ENCODE measurements at regions not wholly inside any gene's neighbourhood (a gene's known extent, or its start where the extent isn't known, plus 50 kb on each side); places are given as distances from the start of the nearest gene placed in this dataset.

DNA sequence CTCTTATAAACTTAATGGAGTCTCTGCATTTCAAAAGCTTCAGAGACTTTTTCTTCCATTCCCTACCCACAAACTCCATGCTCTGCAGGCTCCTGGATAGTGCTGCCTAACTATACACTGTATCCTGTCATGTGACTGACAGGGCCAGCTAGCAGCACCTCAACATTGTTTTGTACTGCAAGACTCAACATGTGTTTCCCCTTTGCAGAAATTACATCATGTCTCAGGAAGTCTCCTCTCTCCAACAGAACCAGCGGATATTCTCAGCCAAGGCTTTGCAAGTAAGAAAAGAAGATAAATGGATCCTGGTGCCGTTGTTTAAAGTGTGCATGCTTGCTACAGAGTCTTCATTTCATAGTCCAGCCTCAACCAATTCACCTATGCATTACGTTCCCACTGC lies 164.0 kb upstream of the UBASH3B start:
- H3K4me2 ChIP-seq, result no peak overlapping the region
- ATAC-seq (no peak), DNase-seq (ENCODE audit: low read depth in 1 of 2, low spot score in 1 of 2) (no peak), FAIRE-seq (no peak)
- H3K9me3 ChIP-seq, result no peaks in the 10 kb centered on the region
- TF ChIP-seq CBX8 (IDR thresholded peaks at IDR 0.05) (no peak), E2F6 (IDR thresholded peaks at IDR 0.05; ENCODE audit: borderline replicate concordance, low read depth) (no peak), CHD4 (IDR thresholded peaks at IDR 0.05; ENCODE audit: borderline replicate concordance) (no peak), RAD21 (conservative IDR thresholded peaks at IDR 0.05 in 1 of 2, IDR thresholded peaks at IDR 0.05 in 1 of 2) (no peak)
- TF ChIP-seq, protein P1, sequence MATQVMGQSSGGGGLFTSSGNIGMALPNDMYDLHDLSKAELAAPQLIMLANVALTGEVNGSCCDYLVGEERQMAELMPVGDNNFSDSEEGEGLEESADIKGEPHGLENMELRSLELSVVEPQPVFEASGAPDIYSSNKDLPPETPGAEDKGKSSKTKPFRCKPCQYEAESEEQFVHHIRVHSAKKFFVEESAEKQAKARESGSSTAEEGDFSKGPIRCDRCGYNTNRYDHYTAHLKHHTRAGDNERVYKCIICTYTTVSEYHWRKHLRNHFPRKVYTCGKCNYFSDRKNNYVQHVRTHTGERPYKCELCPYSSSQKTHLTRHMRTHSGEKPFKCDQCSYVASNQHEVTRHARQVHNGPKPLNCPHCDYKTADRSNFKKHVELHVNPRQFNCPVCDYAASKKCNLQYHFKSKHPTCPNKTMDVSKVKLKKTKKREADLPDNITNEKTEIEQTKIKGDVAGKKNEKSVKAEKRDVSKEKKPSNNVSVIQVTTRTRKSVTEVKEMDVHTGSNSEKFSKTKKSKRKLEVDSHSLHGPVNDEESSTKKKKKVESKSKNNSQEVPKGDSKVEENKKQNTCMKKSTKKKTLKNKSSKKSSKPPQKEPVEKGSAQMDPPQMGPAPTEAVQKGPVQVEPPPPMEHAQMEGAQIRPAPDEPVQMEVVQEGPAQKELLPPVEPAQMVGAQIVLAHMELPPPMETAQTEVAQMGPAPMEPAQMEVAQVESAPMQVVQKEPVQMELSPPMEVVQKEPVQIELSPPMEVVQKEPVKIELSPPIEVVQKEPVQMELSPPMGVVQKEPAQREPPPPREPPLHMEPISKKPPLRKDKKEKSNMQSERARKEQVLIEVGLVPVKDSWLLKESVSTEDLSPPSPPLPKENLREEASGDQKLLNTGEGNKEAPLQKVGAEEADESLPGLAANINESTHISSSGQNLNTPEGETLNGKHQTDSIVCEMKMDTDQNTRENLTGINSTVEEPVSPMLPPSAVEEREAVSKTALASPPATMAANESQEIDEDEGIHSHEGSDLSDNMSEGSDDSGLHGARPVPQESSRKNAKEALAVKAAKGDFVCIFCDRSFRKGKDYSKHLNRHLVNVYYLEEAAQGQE (IDR thresholded peaks at IDR 0.05), result no peak
- H3K4me1 ChIP-seq, result no peaks in the 10 kb centered on the region
- CTCF ChIA-PET, result interaction anchor here (1.3 kb wide), 1 partner anchor 14 kb away, joined by 5 read pairs; no protein-coding TSS in a partner anchor
- WGBS (ENCODE audit: missing lambda C conversion rate), result 26% methylated on average over 3 of the region's 3 CpGs
- POLR2A ChIA-PET, result no interaction called here
- no peak overlapping the region for H3K27ac ChIP-seq
- H3K4me3 ChIP-seq, result no peak overlapping the region

- 50% methylated on average over 8 of the region's 8 CpGs for WGBS (ENCODE audit: missing lambda C conversion rate)
- ChIA-PET CTCF (interaction anchor here (3.8 kb wide), 1 partner anchor 17 kb away, joined by 15 read pairs; no protein-coding TSS in a partner anchor), POLR2A (no interaction called here)
- no peak for ATAC-seq
- Histone ChIP-seq H3K4me1 (no peaks in the 10 kb centered on the region), H3K4me3 (no peak overlapping the region), H3K9me3 (no peaks in the 10 kb centered on the region), H3K27ac (no peak overlapping the region), H3K4me2 (no peak overlapping the region)
- no peak for DNase-seq (ENCODE audit: low read depth in 1 of 2, low spot score in 1 of 2)
- TF ChIP-seq E2F6 (IDR thresholded peaks at IDR 0.05; ENCODE audit: borderline replicate concordance, low read depth) (no peak), RFX5 (IDR thresholded peaks at IDR 0.05) (no peak), CHD2 (IDR thresholded peaks at IDR 0.05; ENCODE audit: low read length, partially characterized antibody) (no peak), BHLHE40 (IDR thresholded peaks at IDR 0.05; ENCODE audit: low read depth, low read length) (no peak), FOSB (CRISPR knock-in tag; IDR thresholded peaks at IDR 0.05) (no peak), CBX8 (IDR thresholded peaks at IDR 0.05) (no peak), ZFP36 (IDR thresholded peaks at IDR 0.05; ENCODE audit: borderline replicate concordance, partially characterized antibody) (no peak), HOXB5 (CRISPR knock-in tag; IDR thresholded peaks at IDR 0.05) (no peak), TP53 (CRISPR knock-in tag; IDR thresholded peaks at IDR 0.05) (no peak), SREBF2 (IDR thresholded peaks at IDR 0.05) (no peak), ESRRA (IDR thresholded peaks at IDR 0.05; ENCODE audit: borderline replicate concordance, low read length) (no peak), PBX3 (IDR thresholded peaks at IDR 0.05) (no peak), RNF2 (IDR thresholded peaks at IDR 0.05; ENCODE audit: borderline replicate concordance, low read depth) (no peak), SMC3 (IDR thresholded peaks at IDR 0.05) (no peak), MAFK (IDR thresholded peaks at IDR 0.05; ENCODE audit: partially characterized antibody) (no peak)
- TF ChIP-seq, protein P2, sequence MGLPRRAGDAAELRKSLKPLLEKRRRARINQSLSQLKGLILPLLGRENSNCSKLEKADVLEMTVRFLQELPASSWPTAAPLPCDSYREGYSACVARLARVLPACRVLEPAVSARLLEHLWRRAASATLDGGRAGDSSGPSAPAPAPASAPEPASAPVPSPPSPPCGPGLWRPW (IDR thresholded peaks at IDR 0.05), result no peak
- FAIRE-seq, result no peak
These were observed 166.4 kb upstream of the UBASH3B start for GRCh38 chr11:122488892-122489706.

Measured in A549 (cell line).